ENCODE measurements at regions not wholly inside any gene's neighbourhood (a gene's known extent, or its start where the extent isn't known, plus 50 kb on each side); places are given as distances from the start of the nearest gene placed in this dataset.
"Not testable (repeated sequence)": the region's sequence is repeated elsewhere in the genome, so short reads cannot be mapped to it uniquely, and the experiment has no call there.

- no peak overlapping the region for H3K27ac ChIP-seq
- DNase-seq (ENCODE audit: low read depth, low spot score) = no peak
Measured at GRCh38 chr7:68682910-68683309, 915.4 kb upstream of the AUTS2 start.

GRCh38 chr7:68684246-68684839 lies 913.9 kb upstream of the AUTS2 start:
- no peak overlapping the region for H3K27ac ChIP-seq

GRCh38 chr7:68684996-68685395 lies 913.3 kb upstream of the AUTS2 start:
- no peak overlapping the region for H3K27ac ChIP-seq
- no peak for DNase-seq (ENCODE audit: low read depth, low spot score)

More at GRCh38 chr7:68684246-68684839, 913.9 kb upstream of the AUTS2 start:
- no peak for DNase-seq (ENCODE audit: low read depth, low spot score)

GRCh38 chr7:68688416-68689086 lies 909.7 kb upstream of the AUTS2 start:
- DNase-seq (ENCODE audit: low read depth, low spot score) = no peak

GRCh38 chr7:68689087-68689433 lies 909.2 kb upstream of the AUTS2 start:
- no peak overlapping the region for H3K27ac ChIP-seq
- DNase-seq (ENCODE audit: low read depth, low spot score) = no peak

More at GRCh38 chr7:68688416-68689086, 909.7 kb upstream of the AUTS2 start:
- no peak overlapping the region for H3K27ac ChIP-seq

GRCh38 chr7:68691261-68692216 lies 906.7 kb upstream of the AUTS2 start:
- H3K27ac ChIP-seq = no peak overlapping the region
- DNase-seq (ENCODE audit: low read depth, low spot score) = no peak

GRCh38 chr7:68692511-68692910 lies 905.8 kb upstream of the AUTS2 start:
- no peak for DNase-seq (ENCODE audit: low read depth, low spot score)
- H3K27ac ChIP-seq = no peak overlapping the region

GRCh38 chr7:68694656-68695055 lies 903.6 kb upstream of the AUTS2 start:
- DNase-seq (ENCODE audit: low read depth, low spot score) = no peak

GRCh38 chr7:68697796-68698280 lies 900.4 kb upstream of the AUTS2 start:
- H3K27ac ChIP-seq = no peak overlapping the region
- no peak for DNase-seq (ENCODE audit: low read depth, low spot score)

More at GRCh38 chr7:68694656-68695055, 903.6 kb upstream of the AUTS2 start:
- no peak overlapping the region for H3K27ac ChIP-seq

GRCh38 chr7:68699090-68699711 lies 899.1 kb upstream of the AUTS2 start:
- DNase-seq (ENCODE audit: low read depth, low spot score) = no peak
- H3K27ac ChIP-seq = no peak overlapping the region

GRCh38 chr7:68700414-68700813 lies 897.9 kb upstream of the AUTS2 start:
- H3K27ac ChIP-seq = no peak overlapping the region
- no peak for DNase-seq (ENCODE audit: low read depth, low spot score)

GRCh38 chr7:68706291-68706690 lies 892.0 kb upstream of the AUTS2 start:
- no peak for DNase-seq (ENCODE audit: low read depth, low spot score)
- no peak overlapping the region for H3K27ac ChIP-seq

GRCh38 chr7:68707159-68707558 lies 891.1 kb upstream of the AUTS2 start:
- no peak overlapping the region for H3K27ac ChIP-seq
- no peak for DNase-seq (ENCODE audit: low read depth, low spot score)

- H3K27ac ChIP-seq = no peak overlapping the region
- DNase-seq (ENCODE audit: low read depth, low spot score) = no peak
Measured at GRCh38 chr7:68707958-68708357, 890.3 kb upstream of the AUTS2 start.

- DNase-seq (ENCODE audit: low read depth, low spot score) = no peak
- no peak overlapping the region for H3K27ac ChIP-seq
Measured at GRCh38 chr7:68712956-68713495, 885.2 kb upstream of the AUTS2 start.

- H3K27ac ChIP-seq; DNase-seq (ENCODE audit: low read depth, low spot score): not testable (repeated sequence)
Measured at GRCh38 chr7:68714135-68714534, 884.1 kb upstream of the AUTS2 start.

GRCh38 chr7:68715907-68716306 lies 882.4 kb upstream of the AUTS2 start:
- H3K27ac ChIP-seq = no peak overlapping the region
- DNase-seq (ENCODE audit: low read depth, low spot score) = no peak

- DNase-seq (ENCODE audit: low read depth, low spot score) = no peak
Measured at GRCh38 chr7:68717176-68717575, 881.1 kb upstream of the AUTS2 start.

GRCh38 chr7:68718097-68718551 lies 880.2 kb upstream of the AUTS2 start:
- H3K27ac ChIP-seq = no peak overlapping the region
- DNase-seq (ENCODE audit: low read depth, low spot score) = no peak

More at GRCh38 chr7:68717176-68717575, 881.1 kb upstream of the AUTS2 start:
- no peak overlapping the region for H3K27ac ChIP-seq

GRCh38 chr7:68720697-68721096 lies 877.6 kb upstream of the AUTS2 start:
- DNase-seq (ENCODE audit: low read depth, low spot score) = no peak
- H3K27ac ChIP-seq = no peak overlapping the region

Measured in epithelial cell of prostate (primary cell).